Erythroblast (primary cell): ENCODE measurements at regions not wholly inside any gene's neighbourhood (a gene's known extent, or its start where the extent isn't known, plus 50 kb on each side); places are given as distances from the start of the nearest gene placed in this dataset.

Experiments used
- GATA1 ChIP-seq: IDR thresholded peaks from 2 replicates; pipeline ENCODE4 v1.6.1; 2011; ENCODE audit warnings: low read depth, mild to moderate bottlenecking, control low read depth, low read length, moderate library complexity
- POLR2A ChIP-seq: IDR thresholded peaks from 2 replicates; pipeline ENCODE4 v1.6.1; 2011; ENCODE audit warnings: mild to moderate bottlenecking, low read length

DNA sequence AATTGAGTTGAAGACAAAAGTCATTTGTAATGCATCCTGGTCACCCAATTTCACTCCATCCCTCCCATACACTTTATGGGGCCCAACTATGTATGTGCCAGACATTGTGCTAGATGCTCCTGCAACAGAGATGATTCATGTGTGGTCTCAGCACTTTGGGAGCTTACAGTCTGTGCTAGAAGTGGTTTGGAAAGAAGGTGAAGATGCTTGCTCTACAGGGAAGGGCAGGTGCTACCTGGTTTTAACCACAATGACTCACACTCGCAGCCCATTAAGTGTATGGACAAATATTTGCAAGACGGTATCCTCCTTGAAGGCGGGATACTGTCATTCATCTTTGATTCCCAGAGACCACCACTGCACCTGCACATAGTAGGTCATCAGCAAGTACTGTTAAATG is 257.6 kb downstream of the OTUD1 start:
- TF ChIP-seq POLR2A (no peak), GATA1 (no peak)
